MM.1S (cell line): ENCODE measurements at regions not wholly inside any gene's neighbourhood (a gene's known extent, or its start where the extent isn't known, plus 50 kb on each side); places are given as distances from the start of the nearest gene placed in this dataset.

Source experiments
- CTCF ChIP-seq: fragments of 300-600 bp; sonication (generic); IDR thresholded peaks from 2 replicates; pipeline ENCODE4 v1.5.1; 2016; ENCODE audit warnings: antibody characterized with exemption, low read length, mixed read lengths
- EZH2 ChIP-seq: fragments of 300-600 bp; sonication (generic); optimal IDR thresholded peaks from 2 replicates; pipeline ENCODE3; 2017; ENCODE audit warnings: low read depth, mild to moderate bottlenecking, antibody characterized with exemption, low read length, mixed read lengths
- EZH2phosphoT487 ChIP-seq: fragments of 300-600 bp; sonication (generic); IDR thresholded peaks from 2 replicates; pipeline ENCODE4 v1.6.1; 2018; ENCODE audit warnings: antibody characterized with exemption, low read length

- TF ChIP-seq CTCF (no peak), EZH2 (no peak), EZH2phosphoT487 (no peak)
These were observed 287.1 kb upstream of the PRDM1 start for GRCh38 chr6:105799056-105799455.
